GM21576 (cell line): ENCODE measurements at regions not wholly inside any gene's neighbourhood (a gene's known extent, or its start where the extent isn't known, plus 50 kb on each side); places are given as distances from the start of the nearest gene placed in this dataset.
"Not testable (repeated sequence)": the region's sequence is repeated elsewhere in the genome, so short reads cannot be mapped to it uniquely, and the experiment has no call there.

Experiments
- ATAC-seq: cut with Tn5 transposase; IDR thresholded peaks from one replicate; pipeline ENCODE4 v1.9.1; 2021; ENCODE audit warnings: mild to moderate bottlenecking, moderate library complexity; ENCODE audit not compliant: unreplicated experiment

GRCh38 chr2:101610750-101611315 lies 86.7 kb upstream of the MAP4K4 start:
- no peak for ATAC-seq

GRCh38 chr2:101609433-101609832 lies 88.1 kb upstream of the MAP4K4 start:
- no peak for ATAC-seq

GRCh38 chr2:101608408-101609310 lies 88.8 kb upstream of the MAP4K4 start:
- no peak for ATAC-seq

- ATAC-seq: no peak
Observed at GRCh38 chr2:101597347-101597944, 100.1 kb upstream of the MAP4K4 start.

DNA sequence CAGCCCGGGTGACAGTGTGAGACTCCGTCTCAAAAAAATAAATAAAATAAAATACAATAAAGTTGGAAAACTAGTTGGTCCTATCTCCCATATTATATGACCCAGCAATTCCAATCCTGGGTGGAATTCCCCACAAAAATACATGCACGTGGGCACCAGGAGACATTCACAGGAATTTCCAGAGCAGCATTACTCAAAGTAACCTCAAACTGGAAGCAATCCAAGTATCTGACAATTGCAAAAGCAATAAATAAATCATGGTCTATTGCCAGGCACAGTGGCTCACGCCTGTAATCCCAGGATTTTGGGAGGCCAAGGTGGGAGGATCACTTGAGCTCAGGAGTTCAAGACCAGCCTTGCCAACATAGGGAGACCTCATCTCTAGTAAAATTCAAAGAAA lies 101.2 kb upstream of the MAP4K4 start:
- no peak for ATAC-seq

- ATAC-seq: no peak
Observed at GRCh38 chr2:101587251-101587650, 110.3 kb upstream of the MAP4K4 start.

GRCh38 chr2:101583861-101584260 lies 108.9 kb upstream of the RFX8 start:
- ATAC-seq: no peak

DNA sequence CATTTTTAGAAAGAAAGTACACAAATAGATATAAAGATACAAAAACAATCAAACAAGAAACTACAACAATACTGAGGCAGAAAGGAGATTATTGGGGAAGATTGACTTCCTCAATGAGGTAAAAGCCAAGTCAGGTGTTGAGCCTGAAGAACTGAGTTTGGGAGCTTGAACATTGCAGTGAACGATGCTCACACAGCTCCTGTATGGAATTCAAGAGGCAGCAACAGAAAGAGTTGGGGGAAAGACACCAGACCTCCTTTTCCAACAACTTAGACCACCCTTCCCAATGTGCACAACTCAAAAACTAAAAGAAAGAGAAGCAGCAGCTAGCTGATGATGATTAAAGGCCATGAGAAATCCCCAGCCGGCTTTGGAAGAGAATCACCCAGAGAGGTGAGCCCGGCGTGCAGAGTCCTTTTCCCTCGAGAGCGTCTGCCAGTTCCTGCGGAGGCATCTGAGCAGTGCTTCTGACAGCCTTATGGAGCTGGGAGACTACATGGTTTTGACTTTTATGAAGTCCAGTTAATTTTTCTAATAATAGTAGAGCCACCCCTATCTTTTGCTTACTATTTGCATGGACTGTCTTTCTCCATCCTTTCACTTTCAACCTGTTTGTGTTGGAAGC lies 106.9 kb upstream of the RFX8 start:
- ATAC-seq: no peak

GRCh38 chr2:101580528-101580927 lies 105.6 kb upstream of the RFX8 start:
- no peak for ATAC-seq

- no peak for ATAC-seq
Observed at GRCh38 chr2:101578671-101579070, 103.8 kb upstream of the RFX8 start.

DNA sequence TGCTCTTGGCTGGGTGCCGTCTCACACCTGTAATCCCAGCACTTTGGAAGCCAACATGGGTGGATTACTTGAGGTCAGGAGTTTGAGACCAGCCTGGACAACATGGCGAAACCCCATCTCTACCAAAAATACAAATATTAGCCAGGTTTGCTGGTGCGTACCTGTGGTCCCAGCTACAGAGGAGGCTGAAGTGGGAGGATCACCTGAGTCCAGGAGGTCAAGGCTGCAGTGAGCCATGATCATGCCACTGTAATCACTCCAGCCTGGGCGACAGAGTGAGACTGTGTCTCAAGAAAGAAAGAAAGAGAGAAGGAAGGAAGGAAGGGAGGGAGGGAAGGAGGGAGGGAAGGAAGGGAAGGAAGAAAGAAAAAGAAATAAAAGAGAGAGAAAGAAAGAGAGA lies 103.2 kb upstream of the RFX8 start:
- ATAC-seq: not testable (repeated sequence)

GRCh38 chr2:101577173-101577572 lies 102.3 kb upstream of the RFX8 start:
- no peak for ATAC-seq

DNA sequence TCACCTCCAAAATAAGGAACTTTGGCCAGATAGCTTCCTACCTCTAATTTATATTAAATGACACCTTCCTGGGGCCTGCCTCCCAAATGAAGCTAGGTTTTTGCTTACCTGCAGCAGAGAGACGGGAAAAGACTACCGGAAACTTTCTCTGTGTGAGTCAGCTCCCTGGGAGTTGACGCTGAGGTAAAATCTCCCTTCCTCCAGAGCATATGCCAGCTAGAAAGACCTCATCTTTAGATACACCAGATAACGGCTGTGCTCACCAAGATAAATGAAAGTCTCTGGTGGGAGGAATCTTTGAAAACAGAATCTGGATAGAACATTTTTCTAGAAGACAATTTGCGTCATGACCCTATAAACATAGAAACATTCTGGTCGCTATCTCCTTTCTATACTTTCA lies 99.7 kb upstream of the RFX8 start:
- ATAC-seq: no peak

DNA sequence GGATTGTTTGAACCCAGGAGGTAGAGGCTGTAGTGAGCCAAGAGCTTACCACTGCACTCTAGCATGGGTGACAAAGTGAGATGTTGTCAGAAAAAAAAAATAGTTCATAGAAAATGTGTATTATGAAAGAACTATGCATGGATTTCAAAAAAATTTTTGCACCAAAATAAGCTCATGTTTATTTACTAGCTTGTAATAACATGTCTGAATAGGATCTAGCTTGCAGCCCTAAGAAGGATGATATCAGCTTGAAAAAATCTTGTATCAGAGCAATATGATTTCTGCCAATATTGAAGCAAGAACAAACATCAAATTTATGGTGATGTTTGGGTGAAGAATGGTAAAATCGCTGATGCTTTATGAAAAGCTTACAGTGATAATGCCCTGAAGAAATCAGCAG lies 97.0 kb upstream of the RFX8 start:
- ATAC-seq: no peak

- ATAC-seq: no peak
Observed at GRCh38 chr2:101569886-101570520, 95.1 kb upstream of the RFX8 start.

DNA sequence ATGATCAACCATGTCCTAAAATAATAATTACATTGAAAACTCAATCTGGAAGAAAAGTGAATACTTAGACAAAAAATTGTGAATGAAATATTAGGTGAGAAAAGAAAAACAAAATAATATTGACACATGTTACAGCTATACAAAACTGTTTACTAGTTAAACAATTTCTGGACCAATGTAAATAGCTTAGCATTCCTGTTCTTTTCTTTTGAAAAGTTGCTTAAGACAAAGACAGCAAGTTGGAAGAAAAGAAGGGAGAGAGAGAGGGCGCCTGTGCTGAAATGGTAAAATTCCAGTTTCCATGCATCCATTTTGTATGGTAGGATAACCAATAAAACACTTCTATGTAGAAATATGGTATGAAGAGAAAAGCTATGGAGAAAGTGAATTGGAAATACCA lies 94.1 kb upstream of the RFX8 start:
- no peak for ATAC-seq

- ATAC-seq: no peak
Observed at GRCh38 chr2:101566632-101567228, 91.8 kb upstream of the RFX8 start.

- ATAC-seq: no peak
Observed at GRCh38 chr2:101563849-101564248, 88.9 kb upstream of the RFX8 start.

DNA sequence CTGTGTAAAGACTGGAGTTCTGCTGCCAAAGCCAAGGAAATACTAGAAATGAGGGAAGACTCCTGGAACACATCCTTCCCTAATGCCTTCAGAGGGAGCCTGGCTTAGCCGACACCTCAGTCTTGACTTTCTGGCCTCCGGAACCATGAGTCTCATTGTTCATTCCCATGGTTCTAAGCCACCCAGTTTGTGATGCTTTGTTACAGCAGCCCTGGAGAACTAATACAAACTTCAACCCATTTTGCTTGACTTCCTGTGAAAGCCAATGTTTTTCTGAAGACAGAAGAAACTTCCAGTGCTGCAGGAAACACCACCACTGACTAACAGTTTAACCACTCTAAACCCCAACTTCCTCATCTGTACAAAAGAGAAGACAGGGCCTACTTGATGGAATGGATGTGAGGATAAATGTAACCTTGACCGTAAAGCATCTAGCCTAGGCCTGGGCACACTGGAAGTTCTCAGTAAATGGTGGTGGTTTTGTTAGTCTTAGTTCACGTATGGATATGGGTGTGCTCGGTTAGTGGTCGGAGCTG lies 85.9 kb upstream of the RFX8 start:
- no peak for ATAC-seq

DNA sequence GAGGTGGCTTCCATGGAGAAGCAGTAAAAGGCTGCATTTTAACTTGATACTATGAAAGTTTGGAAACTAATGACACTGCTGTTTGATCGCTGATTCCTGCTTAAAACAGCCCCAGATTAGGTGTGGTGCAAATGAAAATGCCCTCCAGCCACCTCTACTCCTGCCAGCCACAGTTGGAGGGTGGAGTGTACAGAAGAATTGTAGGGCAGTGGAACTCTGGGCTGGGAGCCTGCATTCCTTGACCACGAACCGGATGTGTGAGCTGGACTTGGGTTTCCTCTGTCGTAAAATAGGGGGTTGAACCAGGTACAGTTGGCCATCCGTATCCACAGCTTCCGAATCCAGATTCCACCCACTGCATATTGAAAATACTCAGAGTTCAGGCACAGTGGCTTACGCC lies 84.6 kb upstream of the RFX8 start:
- ATAC-seq: no peak
